Gastroesophageal sphincter (tissue), 4 donors: ENCODE measurements at regions not wholly inside any gene's neighbourhood (a gene's known extent, or its start where the extent isn't known, plus 50 kb on each side); places are given as distances from the start of the nearest gene placed in this dataset.

ENCODE experiments used
- ATAC-seq: fragments of 150-250 bp; one replicate; pipeline ENCODE4 v1.9.1; 2016; ENCODE audit warnings: mild to moderate bottlenecking, moderate library complexity
- H3K27ac ChIP-seq, 4 donors: fragments of 200-600 bp; sonication (generic) in 3 of 4; 1 replicate in 3 of 4; 2 replicates in 1 of 4; pipeline ENCODE4 v1.5.1; 2016 to 2019
- H3K27me3 ChIP-seq: fragments of 200-600 bp; sonication (generic); one replicate; pipeline ENCODE4 v1.5.1; 2019
- H3K36me3 ChIP-seq, 2 donors: fragments of 200-600 bp; sonication (generic); one replicate each; pipeline ENCODE4 v1.5.1; 2019; ENCODE audit warnings: control low read depth in 1 of 2
- H3K4me1 ChIP-seq, 3 donors: fragments of 200-600 bp; sonication (generic); 1 replicate in 2 of 3; 2 replicates in 1 of 3; pipeline ENCODE4 v1.5.1; 2016 to 2019; ENCODE audit warnings: control low read depth in 2 of 3
- H3K4me3 ChIP-seq, 2 donors: fragments of 200-600 bp; sonication (generic); one replicate each; pipeline ENCODE4 v1.5.1; 2019; ENCODE audit warnings: mild to moderate bottlenecking in 1 of 2, moderate library complexity in 1 of 2
- H3K9me3 ChIP-seq, 3 donors: fragments of 200-600 bp; sonication (generic); one replicate each; pipeline ENCODE4 v1.5.1; 2017 to 2019; ENCODE audit warnings: control low read depth in 2 of 3
- EP300 ChIP-seq: sonication (generic); formaldehyde crosslinking; IDR thresholded peaks from one replicate; pipeline ENCODE4 v1.6.1; 2017; ENCODE audit warnings: antibody characterized with exemption, mild to moderate bottlenecking
- POLR2A ChIP-seq, 2 donors: fragments of 450-650 bp; IDR thresholded peaks; one replicate each; pipeline ENCODE4 v1.6.1; 2017; ENCODE audit warnings: antibody characterized with exemption in 2 of 2, mild to moderate bottlenecking in 2 of 2, moderate library complexity in 1 of 2
- POLR2AphosphoS5 ChIP-seq: sonication (generic); formaldehyde crosslinking; IDR thresholded peaks from one replicate; pipeline ENCODE4 v1.6.1; 2017; ENCODE audit warnings: antibody characterized with exemption
- WGBS, 2 donors: methylation state at CpG; one replicate each; pipeline ENCODE4 v1.1.5; 2018; ENCODE audit warnings: low coverage in 1 of 2; 5-methylcytosine and 5-hydroxymethylcytosine counted together
- TF ChIP-seq, protein P1 (sequence below), 4 experiments: fragments of 200-600 bp in 2 of 4; fragments of 450-650 bp in 2 of 4; sonication (generic) in 1 of 4; IDR thresholded peaks; one replicate each; pipeline ENCODE4 v1.5.1; 2017 to 2019; ENCODE audit warnings: antibody characterized with exemption in 4 of 4, mild to moderate bottlenecking in 2 of 4, moderate library complexity in 2 of 4

DNA sequence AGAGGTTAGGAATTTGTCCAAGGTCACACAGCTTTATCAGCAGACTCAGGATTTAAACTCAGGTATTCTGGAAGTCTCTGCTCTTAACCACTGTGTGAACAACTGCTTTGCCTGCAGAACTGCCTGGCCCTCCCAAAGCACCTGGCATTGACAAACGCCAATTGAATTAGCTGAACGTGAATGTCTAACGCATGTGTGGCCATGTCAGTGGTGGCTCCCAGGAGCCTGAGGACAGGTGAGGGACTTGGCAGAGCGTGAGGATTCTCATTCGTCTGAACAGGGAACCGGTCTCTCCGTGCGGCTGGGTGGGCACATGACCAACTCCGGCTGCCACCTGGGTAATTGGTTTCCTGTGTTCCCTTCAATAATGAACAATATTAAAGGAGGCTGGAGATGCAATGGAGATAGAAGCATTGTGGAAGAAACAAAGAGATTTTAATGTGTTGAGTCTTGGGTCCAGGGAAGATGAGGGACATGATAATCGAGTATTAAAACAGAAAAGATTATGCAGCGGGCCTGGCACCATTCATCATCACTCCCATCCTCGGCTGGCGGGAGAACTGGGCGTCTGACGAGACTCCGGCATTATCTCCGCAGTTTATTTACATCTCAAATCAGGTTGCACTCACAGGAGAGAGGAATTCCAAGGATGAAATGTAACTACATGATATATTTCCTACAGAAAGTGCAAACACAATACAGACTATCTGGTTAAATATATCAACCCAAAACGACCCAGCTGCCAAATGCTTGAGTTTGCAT is 113.5 kb downstream of the NPIPB5 start:
- WGBS, 2 donors = 33 to 39% methylated on average over 17 to 18 of the region's 18 CpGs

DNA sequence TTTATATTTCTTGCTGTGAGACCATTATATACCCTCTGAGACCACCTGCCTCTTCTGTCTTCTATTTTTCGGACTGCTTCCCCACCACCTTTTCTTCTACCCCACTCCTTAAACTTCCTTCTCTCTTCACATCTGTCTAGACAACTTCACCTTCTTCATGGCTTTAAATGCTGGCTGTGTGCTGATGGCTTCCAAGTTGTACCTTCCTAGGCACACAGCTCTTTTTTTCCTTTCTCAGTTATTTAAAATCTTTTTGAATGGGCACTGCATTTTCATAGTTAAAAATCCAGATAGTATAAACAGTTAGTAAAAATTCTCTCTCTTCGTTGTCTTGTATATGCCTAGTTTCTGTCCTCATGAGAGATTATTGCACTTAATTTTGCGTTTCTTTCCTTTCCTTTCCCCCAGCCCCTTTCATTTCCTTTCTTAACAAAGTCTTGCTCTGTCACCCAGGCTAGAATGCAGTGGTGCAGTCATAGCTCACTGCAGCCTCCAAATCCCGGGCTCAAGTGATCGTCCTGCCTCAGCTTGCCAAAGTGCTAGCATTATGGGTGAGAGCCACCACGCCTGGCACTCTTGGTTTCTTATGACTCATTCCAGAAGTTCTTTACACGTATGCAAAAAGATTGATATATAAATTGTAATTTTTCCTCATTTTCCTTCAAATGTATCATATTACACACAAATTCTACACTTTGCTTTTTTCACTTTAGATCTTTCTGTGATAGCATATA is 114.3 kb downstream of the NPIPB5 start:
- no peak for ATAC-seq
- no peaks in the 10 kb centered on the region for H3K36me3 ChIP-seq
- H3K4me1 ChIP-seq = no peaks in the 10 kb centered on the region
- no peak overlapping the region for H3K27ac ChIP-seq
- WGBS, 2 donors = 56 to 57% methylated on average over 7 of the region's 7 CpGs
- H3K4me3 ChIP-seq = no peak overlapping the region
- TF ChIP-seq POLR2A (IDR thresholded peaks at IDR 0.05) (no peak), EP300 (no peak), POLR2AphosphoS5 (no peak)
- TF ChIP-seq, protein P1, sequence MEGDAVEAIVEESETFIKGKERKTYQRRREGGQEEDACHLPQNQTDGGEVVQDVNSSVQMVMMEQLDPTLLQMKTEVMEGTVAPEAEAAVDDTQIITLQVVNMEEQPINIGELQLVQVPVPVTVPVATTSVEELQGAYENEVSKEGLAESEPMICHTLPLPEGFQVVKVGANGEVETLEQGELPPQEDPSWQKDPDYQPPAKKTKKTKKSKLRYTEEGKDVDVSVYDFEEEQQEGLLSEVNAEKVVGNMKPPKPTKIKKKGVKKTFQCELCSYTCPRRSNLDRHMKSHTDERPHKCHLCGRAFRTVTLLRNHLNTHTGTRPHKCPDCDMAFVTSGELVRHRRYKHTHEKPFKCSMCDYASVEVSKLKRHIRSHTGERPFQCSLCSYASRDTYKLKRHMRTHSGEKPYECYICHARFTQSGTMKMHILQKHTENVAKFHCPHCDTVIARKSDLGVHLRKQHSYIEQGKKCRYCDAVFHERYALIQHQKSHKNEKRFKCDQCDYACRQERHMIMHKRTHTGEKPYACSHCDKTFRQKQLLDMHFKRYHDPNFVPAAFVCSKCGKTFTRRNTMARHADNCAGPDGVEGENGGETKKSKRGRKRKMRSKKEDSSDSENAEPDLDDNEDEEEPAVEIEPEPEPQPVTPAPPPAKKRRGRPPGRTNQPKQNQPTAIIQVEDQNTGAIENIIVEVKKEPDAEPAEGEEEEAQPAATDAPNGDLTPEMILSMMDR (IDR thresholded peaks at IDR 0.05) = no peak
- peaks cover 0 to 12% (median 0%) of the 10 kb centered on the region in 3 donors for H3K9me3 ChIP-seq
- peaks cover 37% of the 10 kb centered on the region for H3K27me3 ChIP-seq

More for the DNA sequence above, 113.5 kb downstream of the NPIPB5 start:
- no peaks in the 10 kb centered on the region for H3K4me1 ChIP-seq
- H3K9me3 ChIP-seq = peaks cover 0 to 12% (median 0%) of the 10 kb centered on the region in 3 donors
- H3K4me3 ChIP-seq = no peak overlapping the region
- H3K27ac ChIP-seq = no peak overlapping the region
- H3K36me3 ChIP-seq = no peaks in the 10 kb centered on the region
- ATAC-seq = no peak
- H3K27me3 ChIP-seq = peaks cover 37% of the 10 kb centered on the region
- TF ChIP-seq POLR2A (IDR thresholded peaks at IDR 0.05) (no peak), EP300 (no peak), POLR2AphosphoS5 (no peak)
- TF ChIP-seq, protein P1 (IDR thresholded peaks at IDR 0.05) = no peak

GRCh38 chr16:22625967-22626366 is 115.3 kb downstream of the NPIPB5 start:
- Histone ChIP-seq H3K9me3 (peaks cover 0 to 12% (median 0%) of the 10 kb centered on the region in 3 donors), H3K27me3 (peaks cover 33% of the 10 kb centered on the region), H3K27ac (no peak overlapping the region), H3K36me3 (no peaks in the 10 kb centered on the region), H3K4me1 (no peaks in the 10 kb centered on the region), H3K4me3 (no peak overlapping the region)
- no peak for ATAC-seq
- WGBS, 2 donors = 44 to 58% methylated on average over 2 of the region's 2 CpGs
- TF ChIP-seq, protein P1 (IDR thresholded peaks at IDR 0.05) = no peak
- no peak for TF ChIP-seq POLR2AphosphoS5
- TF ChIP-seq EP300 = no peak
- no peak for TF ChIP-seq POLR2A (IDR thresholded peaks at IDR 0.05)

- WGBS, 2 donors = 55 to 56% methylated on average over 5 of the region's 5 CpGs
- TF ChIP-seq POLR2A (IDR thresholded peaks at IDR 0.05) (no peak), POLR2AphosphoS5 (no peak), EP300 (no peak)
- TF ChIP-seq, protein P1 (IDR thresholded peaks at IDR 0.05) = no peak
- ATAC-seq = no peak
These were observed 116.4 kb downstream of the NPIPB5 start for GRCh38 chr16:22627043-22627442.

More at GRCh38 chr16:22627043-22627442, 116.4 kb downstream of the NPIPB5 start:
- H3K4me3 ChIP-seq = no peak overlapping the region
- H3K9me3 ChIP-seq = peaks cover 0 to 12% (median 0%) of the 10 kb centered on the region in 3 donors
- peaks cover 33% of the 10 kb centered on the region for H3K27me3 ChIP-seq
- no peaks in the 10 kb centered on the region for H3K4me1 ChIP-seq
- no peaks in the 10 kb centered on the region for H3K36me3 ChIP-seq
- H3K27ac ChIP-seq = no peak overlapping the region
